HG03039 (cell line): ENCODE measurements at regions not wholly inside any gene's neighbourhood (a gene's known extent, or its start where the extent isn't known, plus 50 kb on each side); places are given as distances from the start of the nearest gene placed in this dataset.
"Not testable (repeated sequence)": the region's sequence is repeated elsewhere in the genome, so short reads cannot be mapped to it uniquely, and the experiment has no call there.

Source experiments
- ATAC-seq: cut with Tn5 transposase; IDR thresholded peaks from one replicate; pipeline ENCODE4 v1.9.1; 2021; ENCODE audit warnings: mild to moderate bottlenecking, moderate library complexity; ENCODE audit not compliant: unreplicated experiment

DNA sequence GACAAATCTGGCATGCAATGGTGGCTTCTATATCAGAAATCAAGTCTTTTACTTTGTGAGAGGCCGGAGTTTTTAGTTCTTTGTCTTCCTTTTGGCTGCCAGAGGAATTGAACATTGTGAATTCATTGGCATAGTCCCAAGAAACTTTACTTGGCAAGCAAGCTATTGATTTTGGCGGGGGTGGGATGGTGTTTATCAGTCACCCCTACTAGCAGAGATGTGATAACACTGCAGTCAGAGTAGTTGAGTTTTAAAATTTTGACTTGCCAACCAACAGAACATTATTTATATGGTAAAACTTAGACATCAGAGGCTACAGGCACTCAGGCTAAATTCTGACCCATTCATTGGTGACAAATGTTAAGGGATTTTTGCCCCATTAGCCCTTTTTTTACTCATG, 129.7 kb downstream of the FAM72C start:
- not testable (repeated sequence) for ATAC-seq

DNA sequence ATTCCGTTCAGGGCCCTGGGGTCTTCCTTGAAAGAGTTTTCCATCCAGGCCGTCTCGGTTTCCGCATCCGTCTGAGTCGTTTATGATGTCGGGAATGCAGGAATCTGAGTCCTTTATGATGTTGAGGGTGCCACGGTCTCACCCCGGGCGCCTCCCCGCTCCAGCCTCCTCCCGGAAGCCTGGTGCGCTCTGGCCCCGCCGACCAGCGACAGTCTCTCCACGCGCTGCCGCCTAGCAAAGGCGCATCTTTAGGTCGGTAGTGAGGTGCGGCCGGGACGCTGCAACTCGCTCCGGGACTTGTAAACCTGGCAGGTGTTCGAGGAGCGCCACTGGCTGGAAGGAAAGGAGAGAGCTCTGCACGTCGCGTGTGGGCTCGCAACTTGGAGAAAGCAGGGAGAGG, 132.6 kb downstream of the FAM72C start:
- not testable (repeated sequence) for ATAC-seq

- not testable (repeated sequence) for ATAC-seq
Measured at GRCh38 chr1:143838598-143838929, 133.2 kb downstream of the FAM72C start.

GRCh38 chr1:143837924-143838597, 133.7 kb downstream of the FAM72C start:
- not testable (repeated sequence) for ATAC-seq

- not testable (repeated sequence) for ATAC-seq
Measured at GRCh38 chr1:143833376-143833775, 138.4 kb downstream of the FAM72C start.

- ATAC-seq = not testable (repeated sequence)
Measured at GRCh38 chr1:143832379-143832716, 139.4 kb downstream of the FAM72C start.

- ATAC-seq = not testable (repeated sequence)
Measured at GRCh38 chr1:143831479-143832378, 140.1 kb downstream of the FAM72C start.

DNA sequence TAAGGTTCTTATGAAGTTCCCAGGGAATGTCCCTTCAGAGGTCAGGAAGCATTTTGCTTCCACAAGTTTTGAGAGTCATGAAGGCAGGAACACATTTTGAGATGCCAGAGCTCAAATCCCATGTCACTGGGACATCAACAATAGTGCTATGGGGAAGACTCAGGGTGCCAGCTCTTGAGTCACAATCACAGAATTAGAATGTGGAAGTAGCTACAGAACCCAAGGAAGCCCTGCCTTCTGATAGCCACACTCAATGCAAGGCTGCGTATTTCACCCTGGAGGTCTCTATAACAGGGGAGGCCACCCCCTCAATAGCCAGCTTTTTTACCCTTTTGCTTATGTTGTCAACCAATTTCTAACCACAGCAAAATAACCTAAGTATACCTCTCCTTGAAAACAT, 145.6 kb downstream of the FAM72C start:
- ATAC-seq = not testable (repeated sequence)

DNA sequence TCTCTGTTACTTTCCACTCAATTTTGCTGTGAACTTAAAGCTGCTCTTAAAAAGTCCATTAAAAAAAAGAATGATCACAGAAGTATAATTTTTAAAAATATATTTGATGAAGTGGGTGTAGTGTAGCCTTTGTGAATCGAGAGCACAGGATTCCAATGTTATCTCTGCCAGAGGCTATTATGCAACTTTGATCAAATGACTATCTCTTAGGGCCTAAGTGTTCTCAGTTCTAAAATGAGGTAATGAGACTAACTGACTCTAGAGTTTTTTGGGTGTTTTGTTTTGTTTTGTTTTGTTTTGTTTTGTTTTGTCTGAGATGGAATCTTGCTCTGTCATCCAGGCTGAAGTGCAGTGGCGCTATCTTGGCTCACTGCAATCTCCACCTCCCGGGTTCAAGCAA, 147.5 kb downstream of the FAM72C start:
- ATAC-seq = not testable (repeated sequence)

DNA sequence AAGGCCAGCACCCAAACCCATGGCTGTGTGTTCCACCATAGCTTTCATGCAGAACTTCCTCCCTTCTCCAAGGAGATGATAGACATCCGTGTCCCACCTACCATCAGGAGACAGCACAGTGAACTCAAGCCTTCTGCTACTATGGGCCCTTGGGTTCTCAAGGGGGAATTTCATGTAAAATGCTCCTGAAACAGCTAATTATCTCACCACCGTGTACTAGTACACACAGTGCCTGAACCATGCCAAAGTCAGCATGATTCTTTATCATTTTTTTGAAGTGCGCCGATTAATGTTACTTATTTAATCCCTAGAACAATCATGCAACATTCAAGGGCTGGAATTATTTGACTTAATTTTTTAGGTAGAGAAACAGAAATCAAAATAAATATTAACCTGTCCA, 151.7 kb downstream of the FAM72C start:
- ATAC-seq = not testable (repeated sequence)

GRCh38 chr1:143816369-143816768, 155.4 kb downstream of the FAM72C start:
- ATAC-seq = not testable (repeated sequence)

- ATAC-seq = not testable (repeated sequence)
Measured at GRCh38 chr1:143805374-143805773, 166.4 kb downstream of the FAM72C start.

- ATAC-seq = not testable (repeated sequence)
Measured at GRCh38 chr1:143804707-143805356, 167.0 kb downstream of the FAM72C start.

DNA sequence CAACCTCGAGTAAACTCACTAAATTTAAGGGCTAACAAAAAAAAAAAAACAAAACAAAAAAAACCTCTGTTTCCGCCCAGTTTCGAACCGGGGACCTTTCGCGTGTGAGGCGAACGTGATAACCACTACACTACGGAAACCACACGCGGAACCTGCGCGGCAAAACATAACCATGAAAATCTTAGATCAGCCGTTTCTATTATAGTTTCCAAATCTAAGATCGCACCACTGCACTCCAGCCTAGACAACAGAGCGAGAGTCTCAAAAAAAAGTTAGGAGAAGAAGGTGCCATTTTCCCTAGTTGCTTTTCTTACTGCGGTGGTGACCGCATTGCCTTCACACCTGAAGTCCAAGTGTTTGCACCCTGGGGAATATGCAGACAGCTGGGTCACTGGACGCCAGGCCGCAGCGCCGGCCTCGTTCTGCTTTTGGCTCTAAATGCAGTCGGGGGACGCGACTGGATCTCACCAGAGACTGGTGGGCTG, 167.8 kb downstream of the FAM72C start:
- not testable (repeated sequence) for ATAC-seq

- ATAC-seq = not testable (repeated sequence)
Measured at GRCh38 chr1:143803095-143803494, 168.7 kb downstream of the FAM72C start.

- not testable (repeated sequence) for ATAC-seq
Measured at GRCh38 chr1:143799568-143800187, 172.1 kb downstream of the FAM72C start.

DNA sequence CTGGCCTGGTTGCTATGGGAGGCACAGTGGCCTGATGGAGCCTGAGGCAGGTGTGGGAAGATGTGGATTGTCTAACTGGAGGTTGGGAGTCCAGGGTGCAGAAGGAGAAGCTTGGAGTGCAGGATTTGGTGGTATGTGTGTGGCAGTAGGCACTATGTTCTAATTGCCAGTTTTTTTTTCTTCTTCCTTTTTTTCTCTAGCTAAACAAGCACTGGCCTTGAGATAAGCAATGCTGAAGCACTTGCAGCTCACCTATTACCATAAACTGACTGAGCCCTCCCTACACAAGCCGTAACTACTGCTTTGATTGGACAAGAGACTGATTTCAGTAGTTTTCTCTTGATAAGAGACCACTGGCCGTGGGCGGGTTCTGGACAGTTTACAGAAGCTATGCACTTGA, 175.4 kb downstream of the FAM72C start:
- not testable (repeated sequence) for ATAC-seq

DNA sequence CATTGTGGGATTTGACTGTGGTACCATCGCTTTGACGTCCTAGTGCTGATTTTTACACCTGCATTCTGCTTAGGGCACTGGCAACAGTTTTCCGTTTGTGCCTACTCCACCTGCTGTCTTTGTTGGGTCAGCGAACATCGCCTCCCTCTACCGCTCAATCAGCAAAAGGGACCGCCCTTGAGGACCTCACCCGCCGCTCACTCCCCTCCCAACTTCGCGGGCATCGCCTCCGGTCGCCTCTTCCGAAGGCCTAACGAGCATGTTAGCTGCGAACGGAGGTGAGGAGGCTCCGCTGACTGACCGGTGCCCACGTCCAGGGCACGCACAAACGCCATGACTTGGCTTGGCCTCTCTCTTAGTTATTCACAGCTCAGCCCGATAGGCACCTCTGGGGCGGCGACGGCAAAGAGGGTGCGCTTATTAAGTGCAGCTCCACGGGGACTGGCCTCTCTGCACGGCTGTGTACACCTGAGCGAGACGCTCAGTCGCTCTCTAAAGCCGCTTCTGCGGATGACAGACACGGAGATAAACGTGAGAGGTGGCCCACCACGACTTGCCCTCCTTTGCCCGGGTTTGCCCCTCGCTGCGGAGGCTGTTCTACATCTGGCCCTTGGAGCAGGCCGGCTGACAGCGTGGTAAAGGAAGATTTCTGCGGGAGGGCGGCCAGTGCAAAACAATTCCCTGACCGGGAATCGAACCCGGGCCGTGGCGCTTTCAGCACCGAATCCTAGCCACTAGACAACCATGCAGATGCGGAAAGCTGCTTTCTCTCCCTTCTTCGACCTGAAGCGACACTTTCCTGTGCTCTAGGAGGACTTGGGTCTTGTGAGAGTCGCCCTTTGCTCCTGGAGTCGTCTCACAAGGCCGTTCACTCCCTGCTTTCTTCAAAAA, 179.5 kb downstream of the FAM72C start:
- not testable (repeated sequence) for ATAC-seq

DNA sequence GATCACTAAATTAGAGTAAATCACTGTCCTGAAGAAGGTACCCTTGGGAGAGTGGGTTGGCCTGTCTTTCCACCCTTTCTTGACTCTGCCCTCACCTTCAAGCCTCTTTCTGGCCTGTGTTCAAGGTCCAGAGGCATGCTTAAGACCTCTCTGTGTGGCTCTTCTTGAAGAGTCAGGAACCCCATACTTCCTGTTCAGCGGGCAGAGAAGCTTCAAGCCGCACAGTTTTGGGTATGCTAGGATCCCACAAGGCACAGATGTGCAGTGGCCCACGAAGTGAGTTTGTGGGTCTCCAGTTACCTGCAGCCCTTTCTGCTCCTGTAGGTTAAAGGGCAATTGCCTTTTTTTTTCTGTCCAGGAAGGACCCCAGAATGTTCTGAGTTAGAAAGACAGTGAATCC, 185.4 kb downstream of the FAM72C start:
- ATAC-seq = not testable (repeated sequence)

DNA sequence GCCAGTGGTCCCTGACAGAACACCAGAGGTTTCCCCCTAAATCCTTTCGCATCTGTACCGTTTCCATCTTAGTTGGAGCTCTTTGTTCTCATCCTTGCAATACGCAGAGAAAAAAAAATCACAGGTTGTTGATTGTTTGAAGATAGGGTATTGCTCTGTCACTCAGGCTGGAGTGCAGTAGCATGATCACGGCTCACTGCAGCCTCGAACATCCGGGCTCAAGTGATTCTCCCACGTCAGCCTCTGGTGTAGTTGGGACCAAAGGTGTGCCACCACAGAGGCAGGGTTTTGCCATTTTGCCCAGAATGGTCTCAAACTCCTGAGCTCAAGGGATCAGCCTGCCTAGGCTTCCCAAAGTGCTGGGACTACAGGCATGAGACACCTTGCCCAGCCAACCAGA, 185.9 kb downstream of the FAM72C start:
- ATAC-seq = not testable (repeated sequence)
